SK-N-SH (cell line): ENCODE measurements at regions not wholly inside any gene's neighbourhood (a gene's known extent, or its start where the extent isn't known, plus 50 kb on each side); places are given as distances from the start of the nearest gene placed in this dataset.

ENCODE experiments used
- CTCF ChIA-PET: fragments of 300-600, 350-600 bp; formaldehyde crosslinking; extraction: SDS; loops from one replicate; lab custom pipeline; 2021; lab: Yijun Ruan, JAX
- POLR2A ChIA-PET: fragments of 350-600 bp; sonication (Branson Sonifier 250); formaldehyde crosslinking; extraction: SDS; loops from one replicate; lab custom pipeline; 2020; ENCODE audit warnings: antibody characterized with exemption, inconsistent platforms; lab: Yijun Ruan, JAX
- DNase-seq: peaks from one replicate; pipeline ENCODE4 v3.0.0; 2012
- H2AFZ ChIP-seq: fragments of 200-600 bp; sonication (generic); 2 replicates; pipeline ENCODE4 v1.8.1; 2016; ENCODE audit warnings: antibody characterized with exemption, mild to moderate bottlenecking, low read depth
- H3F3A ChIP-seq: fragments of 200-600 bp; sonication (generic); replicated peaks from 2 replicates; pipeline ENCODE3; 2016; ENCODE audit warnings: antibody characterized with exemption, mild to moderate bottlenecking; ENCODE audit not compliant: insufficient read depth
- H3K27ac ChIP-seq, 2 experiments: fragments of 200-500 bp in 1 of 2; fragments of 200-600 bp in 1 of 2; sonication (Bioruptor generic) in 1 of 2; sonication (generic), shearing (Covaris generic) in 1 of 2; 2 replicates each; pipeline versions ENCODE4 v1.5.1 to v1.6.1; 2014 to 2016; ENCODE audit warnings: low read depth in 2 of 2, inconsistent platforms in 1 of 2, low read length in 1 of 2, mild to moderate bottlenecking in 1 of 2, mixed read lengths in 1 of 2
- H3K27me3 ChIP-seq: fragments of 200-600 bp; sonication (generic), shearing (Covaris generic); 2 replicates; pipeline ENCODE4 v1.6.1; 2016; ENCODE audit warnings: mixed run types; ENCODE audit not compliant: insufficient read depth
- H3K36me3 ChIP-seq, 2 experiments: fragments of 200-500 bp in 1 of 2; fragments of 200-600 bp in 1 of 2; sonication (Bioruptor generic) in 1 of 2; sonication (generic) in 1 of 2; replicated peaks in 1 of 2; 2 replicates each; pipeline versions ENCODE3 to v1.5.1; 2014 to 2016; ENCODE audit warnings: low read length in 1 of 2, mild to moderate bottlenecking in 1 of 2; ENCODE audit not compliant: insufficient read depth in 2 of 2, control insufficient read depth in 1 of 2
- H3K4me1 ChIP-seq, 2 experiments: fragments of 200-500 bp in 1 of 2; fragments of 200-600 bp in 1 of 2; sonication (Bioruptor generic) in 1 of 2; sonication (generic), shearing (Covaris generic) in 1 of 2; 2 replicates each; pipeline versions ENCODE4 v1.5.1 to v1.6.1; 2014 to 2016; ENCODE audit warnings: low read depth in 1 of 2, low read length in 1 of 2, mixed run types in 1 of 2; ENCODE audit not compliant: insufficient read depth in 2 of 2, control insufficient read depth in 1 of 2
- H3K4me2 ChIP-seq: fragments of 200-600 bp; sonication (generic), shearing (Covaris generic); 2 replicates; pipeline ENCODE4 v1.6.1; 2017; ENCODE audit warnings: mixed run types
- H3K4me3 ChIP-seq, 2 experiments: fragments of 200-500 bp in 1 of 2; fragments of 200-600 bp in 1 of 2; sonication (Bioruptor generic) in 1 of 2; sonication (generic), shearing (Covaris generic) in 1 of 2; 2 replicates each; pipeline versions ENCODE4 v1.5.1 to v1.8.1; 2014 to 2016; ENCODE audit warnings: low read depth in 2 of 2, inconsistent platforms in 1 of 2, low read length in 1 of 2, mild to moderate bottlenecking in 1 of 2, mixed read lengths in 1 of 2, moderate library complexity in 1 of 2
- H3K79me2 ChIP-seq: fragments of 200-600 bp; sonication (generic); 2 replicates; pipeline ENCODE4 v1.8.1; 2017; ENCODE audit warnings: mild to moderate bottlenecking; ENCODE audit not compliant: insufficient read depth
- H3K9ac ChIP-seq: fragments of 200-600 bp; sonication (generic); 2 replicates; pipeline ENCODE4 v1.6.1; 2017; ENCODE audit warnings: mixed run types
- H3K9me2 ChIP-seq: fragments of 200-600 bp; sonication (generic); 2 replicates; pipeline ENCODE4 v1.6.1; 2017; ENCODE audit warnings: mixed run types
- H3K9me3 ChIP-seq: fragments of 200-600 bp; sonication (generic); 2 replicates; pipeline ENCODE4 v1.6.1; 2017; ENCODE audit warnings: mixed run types, mild to moderate bottlenecking, moderate library complexity
- H4K20me1 ChIP-seq: fragments of 200-600 bp; sonication (generic); 2 replicates; pipeline ENCODE4 v1.6.1; 2017; ENCODE audit warnings: mild to moderate bottlenecking, mixed run types; ENCODE audit not compliant: insufficient read depth
- CHD2 ChIP-seq: fragments of 150-350 bp; IDR thresholded peaks from 2 replicates; pipeline ENCODE4 v1.6.1; 2018; ENCODE audit warnings: low read length; ENCODE audit not compliant: partially characterized antibody
- ELF1 ChIP-seq: IDR thresholded peaks from 2 replicates; pipeline ENCODE4 v1.4.0; 2012
- EP300 ChIP-seq, 2 experiments: IDR thresholded peaks; 2 replicates each; pipeline versions ENCODE4 v1.4.0 to v1.6.1; 2012; ENCODE audit warnings: borderline replicate concordance in 1 of 2, low read depth in 1 of 2, low read length in 1 of 2
- FOXJ3 ChIP-seq: sonication (generic); formaldehyde crosslinking; IDR thresholded peaks from 2 replicates; pipeline ENCODE4 v1.5.1; 2020; ENCODE audit warnings: mild to moderate bottlenecking, missing genetic modification reagents
- GABPA ChIP-seq: IDR thresholded peaks from 2 replicates; pipeline ENCODE4 v1.4.0; 2012; ENCODE audit warnings: low read depth, mild to moderate bottlenecking
- JUND ChIP-seq: IDR thresholded peaks from 2 replicates; pipeline ENCODE4 v1.4.0; 2012
- MXI1 ChIP-seq: IDR thresholded peaks from 2 replicates; pipeline ENCODE4 v1.6.1; 2012; ENCODE audit warnings: mild to moderate bottlenecking, low read depth, low read length, improper control_type of control experiment
- NFIC ChIP-seq: IDR thresholded peaks from 2 replicates; pipeline ENCODE4 v1.4.0; 2012; ENCODE audit warnings: borderline replicate concordance
- NRF1 ChIP-seq: IDR thresholded peaks from 2 replicates; pipeline ENCODE4 v1.6.1; 2012; ENCODE audit warnings: low read depth, mild to moderate bottlenecking, low read length
- POLR2AphosphoS5 ChIP-seq: IDR thresholded peaks from 2 replicates; pipeline ENCODE4 v1.6.1; 2012; ENCODE audit warnings: low read depth, low read length
- RAD21 ChIP-seq: IDR thresholded peaks from 2 replicates; pipeline ENCODE4 v1.6.1; 2012; ENCODE audit warnings: mild to moderate bottlenecking, low read length
- RFX5 ChIP-seq: IDR thresholded peaks from 2 replicates; pipeline ENCODE4 v1.6.1; 2012; ENCODE audit warnings: mild to moderate bottlenecking, improper control_type of control experiment, low read length
- SMC3 ChIP-seq: IDR thresholded peaks from 2 replicates; pipeline ENCODE4 v1.6.1; 2012; ENCODE audit warnings: low read depth, low read length, improper control_type of control experiment
- TAF1 ChIP-seq: IDR thresholded peaks from 2 replicates; pipeline ENCODE4 v1.6.1; 2012; ENCODE audit warnings: low read depth, mild to moderate bottlenecking, low read length, moderate library complexity, borderline replicate concordance
- TEAD4 ChIP-seq: IDR thresholded peaks from 2 replicates; pipeline ENCODE4 v1.4.0; 2012; ENCODE audit warnings: mild to moderate bottlenecking, borderline replicate concordance; ENCODE audit not compliant: insufficient read depth
- WGBS: methylation state at CpG from one replicate; pipeline ENCODE4 v1.1.6; 2017; ENCODE audit warnings: low lambda C conversion rate; 5-methylcytosine and 5-hydroxymethylcytosine counted together
- TF ChIP-seq, protein P1 (sequence below): fragments of 200-600 bp; sonication (generic); IDR thresholded peaks from 2 replicates; pipeline ENCODE4 v1.6.1; 2017; ENCODE audit warnings: antibody characterized with exemption, mild to moderate bottlenecking, moderate library complexity
- TF ChIP-seq, protein P2 (sequence below): IDR thresholded peaks from 2 replicates; pipeline ENCODE4; 2012
- TF ChIP-seq, protein P3 (sequence below): fragments of 150-350 bp; IDR thresholded peaks from 2 replicates; pipeline ENCODE4 v1.6.1; 2016; ENCODE audit warnings: mild to moderate bottlenecking, low read depth, low read length
- TF ChIP-seq, protein P4 (sequence below): fragments of 150-350 bp; IDR thresholded peaks from 2 replicates; pipeline ENCODE4 v1.6.1; 2017; ENCODE audit warnings: antibody characterized with exemption, low read length, low read depth, borderline replicate concordance
- TF ChIP-seq, protein P5 (sequence below): IDR thresholded peaks from 2 replicates; pipeline ENCODE4 v1.4.0; 2012; ENCODE audit warnings: low read depth, borderline replicate concordance

DNA sequence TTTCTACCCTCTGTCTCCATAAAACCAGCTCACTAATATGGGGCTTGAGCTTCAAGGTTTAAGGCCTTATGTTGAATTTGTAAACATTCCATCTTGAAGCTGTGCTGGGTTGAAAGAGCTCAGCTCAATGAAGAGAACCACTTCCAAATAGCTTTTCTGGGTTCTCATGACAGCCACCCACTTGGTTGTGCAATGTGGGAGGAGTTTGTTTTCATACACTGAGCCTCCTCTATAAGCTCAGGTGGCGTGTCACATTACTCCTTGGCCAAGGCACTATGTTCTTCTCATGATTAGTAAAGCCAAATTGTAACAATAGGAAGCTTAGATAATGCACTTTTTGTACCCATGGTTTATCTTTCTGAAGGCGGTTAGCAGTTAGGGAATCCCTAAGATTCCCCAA lies 265.6 kb downstream of the PTEN start:
- Histone ChIP-seq H2AFZ (no peak overlapping the region), H3K4me3 (no peak overlapping the region), H3K4me1 (peaks cover 0 to 13% of the 10 kb centered on the region in 2 experiments; a peak in 2 of 4 replicates), H4K20me1 (no peaks in the 10 kb centered on the region), H3K79me2 (no peaks in the 10 kb centered on the region), H3K27me3 (no peaks in the 10 kb centered on the region), H3K9me3 (no peaks in the 10 kb centered on the region), H3K4me2 (no peak overlapping the region), H3K27ac (no peak overlapping the region), H3K36me3 (no peaks in the 10 kb centered on the region), H3K9ac (no peak overlapping the region), H3K9me2 (no peaks in the 10 kb centered on the region), H3F3A (no peaks in the 10 kb centered on the region)
- ChIA-PET CTCF (no interaction called here), POLR2A (no interaction called here)
- TF ChIP-seq JUND (no peak), MXI1 (no peak), TAF1 (no peak)
- TF ChIP-seq, protein P1, sequence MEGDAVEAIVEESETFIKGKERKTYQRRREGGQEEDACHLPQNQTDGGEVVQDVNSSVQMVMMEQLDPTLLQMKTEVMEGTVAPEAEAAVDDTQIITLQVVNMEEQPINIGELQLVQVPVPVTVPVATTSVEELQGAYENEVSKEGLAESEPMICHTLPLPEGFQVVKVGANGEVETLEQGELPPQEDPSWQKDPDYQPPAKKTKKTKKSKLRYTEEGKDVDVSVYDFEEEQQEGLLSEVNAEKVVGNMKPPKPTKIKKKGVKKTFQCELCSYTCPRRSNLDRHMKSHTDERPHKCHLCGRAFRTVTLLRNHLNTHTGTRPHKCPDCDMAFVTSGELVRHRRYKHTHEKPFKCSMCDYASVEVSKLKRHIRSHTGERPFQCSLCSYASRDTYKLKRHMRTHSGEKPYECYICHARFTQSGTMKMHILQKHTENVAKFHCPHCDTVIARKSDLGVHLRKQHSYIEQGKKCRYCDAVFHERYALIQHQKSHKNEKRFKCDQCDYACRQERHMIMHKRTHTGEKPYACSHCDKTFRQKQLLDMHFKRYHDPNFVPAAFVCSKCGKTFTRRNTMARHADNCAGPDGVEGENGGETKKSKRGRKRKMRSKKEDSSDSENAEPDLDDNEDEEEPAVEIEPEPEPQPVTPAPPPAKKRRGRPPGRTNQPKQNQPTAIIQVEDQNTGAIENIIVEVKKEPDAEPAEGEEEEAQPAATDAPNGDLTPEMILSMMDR: no peak
- no peak for DNase-seq
- WGBS: 89% methylated on average over 2 of the region's 2 CpGs

DNA sequence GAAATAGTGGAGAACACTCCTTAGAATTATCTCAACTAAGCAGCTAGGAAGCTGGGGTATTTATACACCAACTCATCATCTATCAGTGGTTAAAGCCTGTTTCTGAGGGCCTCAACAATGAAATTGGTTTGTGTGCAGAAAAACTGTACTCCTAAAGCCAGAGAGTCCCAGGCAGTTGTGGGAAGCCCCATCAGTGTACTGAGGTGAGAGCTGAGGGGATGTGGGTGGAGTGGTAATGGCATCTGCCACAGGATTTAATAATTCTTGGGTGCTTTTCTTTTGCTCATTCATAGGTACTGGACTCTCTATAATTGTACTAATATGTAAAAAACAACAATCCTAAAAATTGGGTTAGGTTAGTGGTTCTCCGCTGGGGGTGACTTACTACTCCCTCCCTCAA lies 267.5 kb downstream of the PTEN start:
- Histone ChIP-seq H2AFZ (no peak overlapping the region), H3K4me3 (no peak overlapping the region), H3K9me3 (no peaks in the 10 kb centered on the region), H3K4me2 (no peak overlapping the region), H3K4me1 (peaks cover 0 to 10% of the 10 kb centered on the region in 2 experiments; a peak in 2 of 4 replicates), H3K36me3 (no peaks in the 10 kb centered on the region), H3F3A (no peaks in the 10 kb centered on the region), H3K9me2 (no peaks in the 10 kb centered on the region), H3K79me2 (no peaks in the 10 kb centered on the region), H3K9ac (no peak overlapping the region), H4K20me1 (no peaks in the 10 kb centered on the region), H3K27ac (peak overlapping the region in 1 of 2 experiments; percentile 75; a peak in 1 of 4 replicates), H3K27me3 (no peaks in the 10 kb centered on the region)
- TF ChIP-seq EP300 (IDR thresholded peaks at IDR 0.05; ENCODE audit: borderline replicate concordance in 1 of 2, low read depth in 1 of 2, low read length in 1 of 2): no peak
- TF ChIP-seq NFIC: no peak
- TF ChIP-seq RAD21: no peak
- no peak for TF ChIP-seq TAF1
- TF ChIP-seq, protein P2, sequence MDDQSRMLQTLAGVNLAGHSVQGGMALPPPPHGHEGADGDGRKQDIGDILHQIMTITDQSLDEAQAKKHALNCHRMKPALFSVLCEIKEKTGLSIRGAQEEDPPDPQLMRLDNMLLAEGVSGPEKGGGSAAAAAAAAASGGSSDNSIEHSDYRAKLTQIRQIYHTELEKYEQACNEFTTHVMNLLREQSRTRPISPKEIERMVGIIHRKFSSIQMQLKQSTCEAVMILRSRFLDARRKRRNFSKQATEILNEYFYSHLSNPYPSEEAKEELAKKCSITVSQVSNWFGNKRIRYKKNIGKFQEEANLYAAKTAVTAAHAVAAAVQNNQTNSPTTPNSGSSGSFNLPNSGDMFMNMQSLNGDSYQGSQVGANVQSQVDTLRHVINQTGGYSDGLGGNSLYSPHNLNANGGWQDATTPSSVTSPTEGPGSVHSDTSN: no peak
- TF ChIP-seq ELF1: no peak
- TF ChIP-seq, protein P3, sequence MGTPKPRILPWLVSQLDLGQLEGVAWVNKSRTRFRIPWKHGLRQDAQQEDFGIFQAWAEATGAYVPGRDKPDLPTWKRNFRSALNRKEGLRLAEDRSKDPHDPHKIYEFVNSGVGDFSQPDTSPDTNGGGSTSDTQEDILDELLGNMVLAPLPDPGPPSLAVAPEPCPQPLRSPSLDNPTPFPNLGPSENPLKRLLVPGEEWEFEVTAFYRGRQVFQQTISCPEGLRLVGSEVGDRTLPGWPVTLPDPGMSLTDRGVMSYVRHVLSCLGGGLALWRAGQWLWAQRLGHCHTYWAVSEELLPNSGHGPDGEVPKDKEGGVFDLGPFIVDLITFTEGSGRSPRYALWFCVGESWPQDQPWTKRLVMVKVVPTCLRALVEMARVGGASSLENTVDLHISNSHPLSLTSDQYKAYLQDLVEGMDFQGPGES: no peak
- no peak for TF ChIP-seq POLR2AphosphoS5
- no peak for TF ChIP-seq GABPA
- TF ChIP-seq SMC3: no peak
- TF ChIP-seq, protein P4, sequence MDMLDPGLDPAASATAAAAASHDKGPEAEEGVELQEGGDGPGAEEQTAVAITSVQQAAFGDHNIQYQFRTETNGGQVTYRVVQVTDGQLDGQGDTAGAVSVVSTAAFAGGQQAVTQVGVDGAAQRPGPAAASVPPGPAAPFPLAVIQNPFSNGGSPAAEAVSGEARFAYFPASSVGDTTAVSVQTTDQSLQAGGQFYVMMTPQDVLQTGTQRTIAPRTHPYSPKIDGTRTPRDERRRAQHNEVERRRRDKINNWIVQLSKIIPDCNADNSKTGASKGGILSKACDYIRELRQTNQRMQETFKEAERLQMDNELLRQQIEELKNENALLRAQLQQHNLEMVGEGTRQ: no peak
- no peak for TF ChIP-seq RFX5
- TF ChIP-seq FOXJ3: no peak
- no peak for TF ChIP-seq TEAD4
- TF ChIP-seq CHD2: no peak
- TF ChIP-seq, protein P5, sequence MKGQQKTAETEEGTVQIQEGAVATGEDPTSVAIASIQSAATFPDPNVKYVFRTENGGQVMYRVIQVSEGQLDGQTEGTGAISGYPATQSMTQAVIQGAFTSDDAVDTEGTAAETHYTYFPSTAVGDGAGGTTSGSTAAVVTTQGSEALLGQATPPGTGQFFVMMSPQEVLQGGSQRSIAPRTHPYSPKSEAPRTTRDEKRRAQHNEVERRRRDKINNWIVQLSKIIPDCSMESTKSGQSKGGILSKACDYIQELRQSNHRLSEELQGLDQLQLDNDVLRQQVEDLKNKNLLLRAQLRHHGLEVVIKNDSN: no peak
- TF ChIP-seq NRF1: no peak
- TF ChIP-seq, protein P1: no peak
- ChIA-PET CTCF (no interaction called here), POLR2A (no interaction called here)
- WGBS: 85% methylated on average over 1 of the region's 1 CpG
- no peak for DNase-seq
